ENCODE measurements at regions not wholly inside any gene's neighbourhood (a gene's known extent, or its start where the extent isn't known, plus 50 kb on each side); places are given as distances from the start of the nearest gene placed in this dataset.

DNA sequence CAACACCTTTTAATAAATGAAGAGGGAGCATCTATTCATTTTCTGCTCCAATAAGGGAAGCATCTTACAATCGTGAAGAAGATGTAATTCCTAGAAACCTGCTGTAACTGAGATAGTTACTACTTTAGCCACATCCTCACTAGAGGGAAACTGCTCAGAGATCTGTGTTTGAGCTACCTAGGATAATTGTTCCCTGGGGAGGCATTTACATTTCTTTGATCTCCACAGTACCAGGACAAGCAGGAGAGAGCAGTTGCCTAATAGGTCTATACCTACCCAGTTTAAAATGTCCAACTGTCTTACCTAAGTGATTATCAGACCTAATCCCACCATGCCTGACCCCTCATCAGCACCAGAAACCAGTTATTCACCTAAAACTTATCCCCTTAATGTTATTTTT is 196.9 kb downstream of the TUSC1 start:
- TF ChIP-seq, protein P1, sequence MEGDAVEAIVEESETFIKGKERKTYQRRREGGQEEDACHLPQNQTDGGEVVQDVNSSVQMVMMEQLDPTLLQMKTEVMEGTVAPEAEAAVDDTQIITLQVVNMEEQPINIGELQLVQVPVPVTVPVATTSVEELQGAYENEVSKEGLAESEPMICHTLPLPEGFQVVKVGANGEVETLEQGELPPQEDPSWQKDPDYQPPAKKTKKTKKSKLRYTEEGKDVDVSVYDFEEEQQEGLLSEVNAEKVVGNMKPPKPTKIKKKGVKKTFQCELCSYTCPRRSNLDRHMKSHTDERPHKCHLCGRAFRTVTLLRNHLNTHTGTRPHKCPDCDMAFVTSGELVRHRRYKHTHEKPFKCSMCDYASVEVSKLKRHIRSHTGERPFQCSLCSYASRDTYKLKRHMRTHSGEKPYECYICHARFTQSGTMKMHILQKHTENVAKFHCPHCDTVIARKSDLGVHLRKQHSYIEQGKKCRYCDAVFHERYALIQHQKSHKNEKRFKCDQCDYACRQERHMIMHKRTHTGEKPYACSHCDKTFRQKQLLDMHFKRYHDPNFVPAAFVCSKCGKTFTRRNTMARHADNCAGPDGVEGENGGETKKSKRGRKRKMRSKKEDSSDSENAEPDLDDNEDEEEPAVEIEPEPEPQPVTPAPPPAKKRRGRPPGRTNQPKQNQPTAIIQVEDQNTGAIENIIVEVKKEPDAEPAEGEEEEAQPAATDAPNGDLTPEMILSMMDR (conservative IDR thresholded peaks at IDR 0.05; ENCODE audit: low read depth, low read length): no peak
- TF ChIP-seq FOS (IDR thresholded peaks at IDR 0.05; ENCODE audit: low read depth, low read length): no peak
- no peak for TF ChIP-seq POLR2A (IDR thresholded peaks at IDR 0.05; ENCODE audit: low read depth, low read length)
- no peak for TF ChIP-seq RCOR1 (IDR thresholded peaks at IDR 0.05; ENCODE audit: insufficient replicate concordance, low read length)
- no peak for TF ChIP-seq MAZ (IDR thresholded peaks at IDR 0.05; ENCODE audit: borderline replicate concordance, low read depth, low read length)
- TF ChIP-seq, protein P2, sequence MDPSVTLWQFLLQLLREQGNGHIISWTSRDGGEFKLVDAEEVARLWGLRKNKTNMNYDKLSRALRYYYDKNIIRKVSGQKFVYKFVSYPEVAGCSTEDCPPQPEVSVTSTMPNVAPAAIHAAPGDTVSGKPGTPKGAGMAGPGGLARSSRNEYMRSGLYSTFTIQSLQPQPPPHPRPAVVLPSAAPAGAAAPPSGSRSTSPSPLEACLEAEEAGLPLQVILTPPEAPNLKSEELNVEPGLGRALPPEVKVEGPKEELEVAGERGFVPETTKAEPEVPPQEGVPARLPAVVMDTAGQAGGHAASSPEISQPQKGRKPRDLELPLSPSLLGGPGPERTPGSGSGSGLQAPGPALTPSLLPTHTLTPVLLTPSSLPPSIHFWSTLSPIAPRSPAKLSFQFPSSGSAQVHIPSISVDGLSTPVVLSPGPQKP (IDR thresholded peaks at IDR 0.05; ENCODE audit: borderline replicate concordance, low read depth, low read length): no peak
- TF ChIP-seq RFX5 (IDR thresholded peaks at IDR 0.05; ENCODE audit: low read depth, low read length): no peak
- TF ChIP-seq, protein P3, sequence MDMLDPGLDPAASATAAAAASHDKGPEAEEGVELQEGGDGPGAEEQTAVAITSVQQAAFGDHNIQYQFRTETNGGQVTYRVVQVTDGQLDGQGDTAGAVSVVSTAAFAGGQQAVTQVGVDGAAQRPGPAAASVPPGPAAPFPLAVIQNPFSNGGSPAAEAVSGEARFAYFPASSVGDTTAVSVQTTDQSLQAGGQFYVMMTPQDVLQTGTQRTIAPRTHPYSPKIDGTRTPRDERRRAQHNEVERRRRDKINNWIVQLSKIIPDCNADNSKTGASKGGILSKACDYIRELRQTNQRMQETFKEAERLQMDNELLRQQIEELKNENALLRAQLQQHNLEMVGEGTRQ (IDR thresholded peaks at IDR 0.05; ENCODE audit: low read depth, low read length): no peak
- no peak for TF ChIP-seq MAFK (IDR thresholded peaks at IDR 0.05; ENCODE audit: low read depth, low read length)
- no peak for TF ChIP-seq CEBPB (IDR thresholded peaks at IDR 0.05; ENCODE audit: low read depth, low read length)
- TF ChIP-seq RAD21 (IDR thresholded peaks at IDR 0.05; ENCODE audit: low read length): no peak

Data from IMR-90 (cell line).